ENCODE measurements at regions not wholly inside any gene's neighbourhood (a gene's known extent, or its start where the extent isn't known, plus 50 kb on each side); places are given as distances from the start of the nearest gene placed in this dataset.

DNA sequence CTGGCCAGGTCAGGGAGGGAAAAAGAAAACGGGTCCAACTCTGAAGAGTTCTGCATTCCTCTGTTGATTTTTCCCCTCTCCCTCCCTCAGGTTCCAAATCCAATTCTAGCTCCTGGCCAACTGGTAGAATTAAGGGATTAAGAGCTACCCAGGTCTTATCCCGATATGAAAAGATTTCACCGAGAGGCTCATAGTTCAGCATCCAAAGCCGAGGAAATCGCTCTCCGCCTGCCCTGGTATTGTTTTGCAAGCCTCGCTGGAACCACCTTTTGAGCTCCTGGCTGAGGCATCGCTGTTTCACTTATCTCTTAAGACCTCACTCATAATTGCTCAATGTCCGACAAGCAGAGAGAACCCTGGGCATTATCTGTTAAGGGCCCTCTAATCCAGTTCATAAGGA, 180.4 kb downstream of the URI1 start:
- no peak for TF ChIP-seq POLR2AphosphoS5 (IDR thresholded peaks at IDR 0.05; ENCODE audit: low read depth, low read length)
- TF ChIP-seq, protein P1, sequence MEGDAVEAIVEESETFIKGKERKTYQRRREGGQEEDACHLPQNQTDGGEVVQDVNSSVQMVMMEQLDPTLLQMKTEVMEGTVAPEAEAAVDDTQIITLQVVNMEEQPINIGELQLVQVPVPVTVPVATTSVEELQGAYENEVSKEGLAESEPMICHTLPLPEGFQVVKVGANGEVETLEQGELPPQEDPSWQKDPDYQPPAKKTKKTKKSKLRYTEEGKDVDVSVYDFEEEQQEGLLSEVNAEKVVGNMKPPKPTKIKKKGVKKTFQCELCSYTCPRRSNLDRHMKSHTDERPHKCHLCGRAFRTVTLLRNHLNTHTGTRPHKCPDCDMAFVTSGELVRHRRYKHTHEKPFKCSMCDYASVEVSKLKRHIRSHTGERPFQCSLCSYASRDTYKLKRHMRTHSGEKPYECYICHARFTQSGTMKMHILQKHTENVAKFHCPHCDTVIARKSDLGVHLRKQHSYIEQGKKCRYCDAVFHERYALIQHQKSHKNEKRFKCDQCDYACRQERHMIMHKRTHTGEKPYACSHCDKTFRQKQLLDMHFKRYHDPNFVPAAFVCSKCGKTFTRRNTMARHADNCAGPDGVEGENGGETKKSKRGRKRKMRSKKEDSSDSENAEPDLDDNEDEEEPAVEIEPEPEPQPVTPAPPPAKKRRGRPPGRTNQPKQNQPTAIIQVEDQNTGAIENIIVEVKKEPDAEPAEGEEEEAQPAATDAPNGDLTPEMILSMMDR (IDR thresholded peaks at IDR 0.05), result no peak

All from SK-N-SH (cell line).